ENCODE measurements at regions not wholly inside any gene's neighbourhood (a gene's known extent, or its start where the extent isn't known, plus 50 kb on each side); places are given as distances from the start of the nearest gene placed in this dataset.

DNA sequence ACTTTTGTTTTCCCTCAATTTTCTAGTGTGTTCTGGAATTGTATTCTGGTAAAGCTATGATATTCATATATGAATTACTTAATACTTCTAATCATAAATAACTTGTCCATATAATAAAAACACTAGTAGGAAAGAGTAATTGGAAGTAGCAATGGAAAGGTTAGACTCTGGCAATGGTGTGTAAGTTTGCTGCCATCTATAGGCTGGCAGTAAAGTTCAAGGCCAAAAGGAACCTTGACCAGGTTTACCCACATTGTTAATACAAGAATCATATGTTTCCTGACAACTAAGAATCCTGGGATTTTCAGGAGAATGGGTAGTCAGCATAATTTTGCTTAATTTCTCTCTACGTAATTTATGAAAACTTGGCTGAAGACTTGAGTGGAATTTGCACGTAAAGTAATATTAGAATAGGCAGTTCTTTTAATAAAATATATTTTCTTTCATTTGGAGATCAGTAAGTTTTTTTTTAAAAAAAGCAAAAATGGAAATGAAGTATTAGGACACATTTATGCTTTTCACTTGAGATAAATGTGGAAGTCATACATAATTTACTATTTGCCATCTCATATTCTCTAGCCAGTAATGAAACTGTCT, 926.7 kb downstream of the GALC start:
- no peaks in the 10 kb centered on the region for H3K4me1 Mint-ChIP-seq (ENCODE audit: low read depth, unreplicated experiment)
- intact Hi-C loops (cut with micrococcal nuclease; ENCODE audit: unreplicated experiment): loop anchor here (5.0 kb wide), 1 partner anchor 551 kb away; no protein-coding TSS in a partner anchor
- CTCF ChIA-PET: no interaction called here

DNA sequence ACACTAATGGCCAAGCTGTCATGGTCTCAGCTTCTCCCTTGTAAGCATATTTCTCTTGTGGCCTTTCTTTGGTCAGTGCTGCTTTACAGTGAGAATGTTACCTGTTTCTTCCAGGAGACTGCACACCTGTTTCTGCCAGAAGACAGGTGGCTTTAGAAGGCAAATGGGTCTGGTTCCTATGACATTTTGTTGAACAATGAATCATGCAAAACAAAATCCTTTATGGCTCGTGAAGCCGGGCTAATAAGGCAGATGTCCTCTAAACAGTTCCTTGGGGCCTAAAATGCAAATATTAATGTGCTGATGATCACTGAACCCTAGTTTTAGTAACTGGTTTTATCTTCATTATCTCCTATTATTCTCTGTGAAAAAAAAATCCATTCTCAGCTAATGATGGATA, 927.6 kb downstream of the GALC start:
- intact Hi-C loops (cut with micrococcal nuclease; ENCODE audit: unreplicated experiment): loop anchor here (5.0 kb wide), 1 partner anchor 552 kb away; no protein-coding TSS in a partner anchor
- no peak for DNase-seq
- no peak overlapping the region for H3K4me3 Mint-ChIP-seq (ENCODE audit: low read depth, unreplicated experiment)
- H3K36me3 Mint-ChIP-seq (ENCODE audit: insufficient read depth, unreplicated experiment): no peaks in the 10 kb centered on the region
- CTCF ChIA-PET: interaction anchor here (0.6 kb wide), 2 partner anchors 22 to 870 kb away, joined by 3 read pairs; no protein-coding TSS in a partner anchor
- BruUV-seq (replicated peaks): no TSS peak
- H3K4me1 Mint-ChIP-seq (ENCODE audit: low read depth, unreplicated experiment): no peaks in the 10 kb centered on the region
- no peaks in the 10 kb centered on the region for H3K27me3 Mint-ChIP-seq (ENCODE audit: unreplicated experiment)
- TF ChIP-seq, protein P1, sequence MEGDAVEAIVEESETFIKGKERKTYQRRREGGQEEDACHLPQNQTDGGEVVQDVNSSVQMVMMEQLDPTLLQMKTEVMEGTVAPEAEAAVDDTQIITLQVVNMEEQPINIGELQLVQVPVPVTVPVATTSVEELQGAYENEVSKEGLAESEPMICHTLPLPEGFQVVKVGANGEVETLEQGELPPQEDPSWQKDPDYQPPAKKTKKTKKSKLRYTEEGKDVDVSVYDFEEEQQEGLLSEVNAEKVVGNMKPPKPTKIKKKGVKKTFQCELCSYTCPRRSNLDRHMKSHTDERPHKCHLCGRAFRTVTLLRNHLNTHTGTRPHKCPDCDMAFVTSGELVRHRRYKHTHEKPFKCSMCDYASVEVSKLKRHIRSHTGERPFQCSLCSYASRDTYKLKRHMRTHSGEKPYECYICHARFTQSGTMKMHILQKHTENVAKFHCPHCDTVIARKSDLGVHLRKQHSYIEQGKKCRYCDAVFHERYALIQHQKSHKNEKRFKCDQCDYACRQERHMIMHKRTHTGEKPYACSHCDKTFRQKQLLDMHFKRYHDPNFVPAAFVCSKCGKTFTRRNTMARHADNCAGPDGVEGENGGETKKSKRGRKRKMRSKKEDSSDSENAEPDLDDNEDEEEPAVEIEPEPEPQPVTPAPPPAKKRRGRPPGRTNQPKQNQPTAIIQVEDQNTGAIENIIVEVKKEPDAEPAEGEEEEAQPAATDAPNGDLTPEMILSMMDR (IDR thresholded peaks at IDR 0.05; ENCODE audit: unreplicated experiment): no peak
- H3K9me3 Mint-ChIP-seq (ENCODE audit: low read depth, unreplicated experiment): no peaks in the 10 kb centered on the region
- no peak overlapping the region for H3K27ac Mint-ChIP-seq (ENCODE audit: unreplicated experiment)

More for the DNA sequence above, 926.7 kb downstream of the GALC start:
- no TSS peak for BruUV-seq (replicated peaks)
- no peak for DNase-seq
- no peaks in the 10 kb centered on the region for H3K36me3 Mint-ChIP-seq (ENCODE audit: insufficient read depth, unreplicated experiment)
- H3K4me3 Mint-ChIP-seq (ENCODE audit: low read depth, unreplicated experiment): no peak overlapping the region
- no peak overlapping the region for H3K27ac Mint-ChIP-seq (ENCODE audit: unreplicated experiment)
- no peaks in the 10 kb centered on the region for H3K9me3 Mint-ChIP-seq (ENCODE audit: low read depth, unreplicated experiment)
- TF ChIP-seq, protein P1 (IDR thresholded peaks at IDR 0.05; ENCODE audit: unreplicated experiment): peak; percentile 20
- H3K27me3 Mint-ChIP-seq (ENCODE audit: unreplicated experiment): no peaks in the 10 kb centered on the region

DNA sequence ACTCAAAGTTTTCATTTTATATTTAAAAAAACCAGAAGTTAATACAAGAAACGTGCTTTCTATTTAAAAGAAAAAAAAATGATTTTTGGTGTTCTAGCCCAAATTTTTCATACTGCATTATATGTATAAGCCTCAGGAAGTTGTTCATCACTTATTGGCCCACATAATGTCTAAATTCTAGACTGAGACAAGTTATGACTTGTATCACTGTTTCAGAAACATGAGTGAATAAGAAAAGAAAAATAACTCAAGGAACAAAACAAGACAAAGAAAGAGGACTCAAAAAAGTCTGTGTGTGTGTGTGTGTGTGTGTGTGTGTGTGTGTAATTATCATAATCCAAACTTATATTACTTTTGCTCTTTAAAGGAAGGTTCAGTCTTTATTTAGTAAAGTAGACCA, 929.8 kb downstream of the GALC start:
- no TSS peak for BruUV-seq (replicated peaks)
- CTCF ChIA-PET: no interaction called here
- TF ChIP-seq, protein P1 (IDR thresholded peaks at IDR 0.05; ENCODE audit: unreplicated experiment): no peak
- Mint-ChIP-seq H3K4me1 (ENCODE audit: low read depth, unreplicated experiment) (no peaks in the 10 kb centered on the region), H3K4me3 (ENCODE audit: low read depth, unreplicated experiment) (no peak overlapping the region), H3K9me3 (ENCODE audit: low read depth, unreplicated experiment) (no peaks in the 10 kb centered on the region), H3K36me3 (ENCODE audit: insufficient read depth, unreplicated experiment) (no peaks in the 10 kb centered on the region), H3K27ac (ENCODE audit: unreplicated experiment) (no peak overlapping the region), H3K27me3 (ENCODE audit: unreplicated experiment) (no peaks in the 10 kb centered on the region)
- DNase-seq: no peak
- intact Hi-C loops (cut with micrococcal nuclease; ENCODE audit: unreplicated experiment): no loop called here

DNA sequence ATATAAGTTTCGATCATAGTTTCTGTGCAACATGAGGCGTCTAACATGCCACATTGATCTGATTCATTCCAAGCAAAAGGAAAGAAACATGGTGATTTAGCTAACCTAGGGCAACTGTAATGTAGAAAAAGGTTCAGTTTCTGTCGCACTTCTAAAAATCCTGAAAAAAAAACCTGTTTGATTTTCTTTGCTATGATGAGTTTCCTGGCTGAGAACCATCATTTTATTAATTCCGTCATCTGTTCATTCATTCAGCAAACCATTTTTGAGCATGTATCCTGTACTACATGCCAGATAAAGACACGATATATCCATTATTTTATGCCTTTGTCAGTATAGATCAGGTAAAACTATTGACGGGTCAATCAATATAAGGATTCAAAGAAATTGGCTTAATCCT, 932.6 kb downstream of the GALC start:
- no TSS peak for BruUV-seq (replicated peaks)
- Mint-ChIP-seq H3K36me3 (ENCODE audit: insufficient read depth, unreplicated experiment) (no peaks in the 10 kb centered on the region), H3K4me3 (ENCODE audit: low read depth, unreplicated experiment) (no peak overlapping the region), H3K9me3 (ENCODE audit: low read depth, unreplicated experiment) (no peaks in the 10 kb centered on the region), H3K27ac (ENCODE audit: unreplicated experiment) (no peak overlapping the region), H3K27me3 (ENCODE audit: unreplicated experiment) (no peaks in the 10 kb centered on the region), H3K4me1 (ENCODE audit: low read depth, unreplicated experiment) (no peaks in the 10 kb centered on the region)
- TF ChIP-seq, protein P1 (IDR thresholded peaks at IDR 0.05; ENCODE audit: unreplicated experiment): no peak
- DNase-seq: no peak
- intact Hi-C loops (cut with micrococcal nuclease; ENCODE audit: unreplicated experiment): no loop called here
- CTCF ChIA-PET: no interaction called here

Data from Calu3 (cell line).